GM12874 (cell line): ENCODE measurements at regions not wholly inside any gene's neighbourhood (a gene's known extent, or its start where the extent isn't known, plus 50 kb on each side); places are given as distances from the start of the nearest gene placed in this dataset.

Experiments used
- TF ChIP-seq, protein P1 (sequence below): IDR thresholded peaks from 2 replicates; pipeline ENCODE4 v1.5.1; 2011; ENCODE audit warnings: low read depth, mild to moderate bottlenecking, control low read depth, low read length, moderate library complexity; ENCODE audit not compliant: insufficient read depth

DNA sequence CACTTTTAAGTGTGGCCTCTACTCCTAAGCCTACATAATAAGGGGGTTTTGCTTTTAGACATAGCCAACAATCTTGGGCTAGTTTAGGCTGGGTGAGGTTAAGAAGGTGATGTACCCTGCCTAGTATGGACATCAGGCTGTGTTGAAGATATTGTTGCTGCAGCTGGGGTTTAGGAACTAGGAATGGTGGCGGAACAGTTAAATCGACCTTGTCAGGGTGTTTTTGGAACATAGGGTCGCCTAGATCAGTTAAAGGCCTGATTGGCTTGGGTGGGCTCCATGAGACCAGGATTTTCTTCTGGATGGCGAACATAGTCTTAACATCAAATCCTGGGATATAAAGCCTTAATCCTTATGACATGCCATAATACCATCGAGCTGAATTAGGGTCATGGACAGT lies 156.1 kb downstream of the TRIM27 start:
- TF ChIP-seq, protein P1, sequence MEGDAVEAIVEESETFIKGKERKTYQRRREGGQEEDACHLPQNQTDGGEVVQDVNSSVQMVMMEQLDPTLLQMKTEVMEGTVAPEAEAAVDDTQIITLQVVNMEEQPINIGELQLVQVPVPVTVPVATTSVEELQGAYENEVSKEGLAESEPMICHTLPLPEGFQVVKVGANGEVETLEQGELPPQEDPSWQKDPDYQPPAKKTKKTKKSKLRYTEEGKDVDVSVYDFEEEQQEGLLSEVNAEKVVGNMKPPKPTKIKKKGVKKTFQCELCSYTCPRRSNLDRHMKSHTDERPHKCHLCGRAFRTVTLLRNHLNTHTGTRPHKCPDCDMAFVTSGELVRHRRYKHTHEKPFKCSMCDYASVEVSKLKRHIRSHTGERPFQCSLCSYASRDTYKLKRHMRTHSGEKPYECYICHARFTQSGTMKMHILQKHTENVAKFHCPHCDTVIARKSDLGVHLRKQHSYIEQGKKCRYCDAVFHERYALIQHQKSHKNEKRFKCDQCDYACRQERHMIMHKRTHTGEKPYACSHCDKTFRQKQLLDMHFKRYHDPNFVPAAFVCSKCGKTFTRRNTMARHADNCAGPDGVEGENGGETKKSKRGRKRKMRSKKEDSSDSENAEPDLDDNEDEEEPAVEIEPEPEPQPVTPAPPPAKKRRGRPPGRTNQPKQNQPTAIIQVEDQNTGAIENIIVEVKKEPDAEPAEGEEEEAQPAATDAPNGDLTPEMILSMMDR, result no peak

DNA sequence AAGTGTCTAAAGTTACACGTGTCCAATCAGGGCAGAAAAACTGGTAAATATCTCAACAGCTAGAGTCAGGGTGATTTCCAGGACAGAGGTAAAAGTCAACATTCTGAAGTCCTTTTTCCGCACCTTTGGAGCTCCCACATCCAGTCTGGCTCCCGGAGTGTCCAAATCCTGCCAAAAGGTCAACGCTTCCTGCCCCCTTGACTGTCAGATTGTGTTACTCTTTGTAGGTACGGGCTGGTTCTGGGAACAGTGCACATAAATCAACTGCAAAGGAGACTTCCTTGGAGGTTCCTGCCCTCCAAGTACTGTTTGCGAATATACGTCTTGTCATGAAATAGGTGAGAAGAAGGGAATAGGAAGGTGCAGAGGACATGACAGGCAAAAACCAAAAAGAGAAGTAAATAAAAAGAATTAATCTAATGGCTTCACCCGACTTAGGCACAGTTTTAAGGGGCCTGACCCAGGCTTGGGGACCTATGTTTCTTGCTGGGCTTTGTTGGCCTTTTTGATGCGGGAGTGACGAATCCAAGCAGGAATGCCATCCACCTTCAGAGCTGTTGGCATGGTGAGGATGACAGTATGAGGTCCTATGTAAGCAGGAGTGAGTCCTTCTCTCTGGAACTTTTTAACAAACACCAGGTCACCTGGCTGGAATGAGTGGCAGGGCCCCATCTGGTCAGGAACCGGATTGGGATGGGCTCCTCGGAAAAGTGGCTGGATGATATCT lies 155.4 kb downstream of the TRIM27 start:
- TF ChIP-seq, protein P1, result no peak

DNA sequence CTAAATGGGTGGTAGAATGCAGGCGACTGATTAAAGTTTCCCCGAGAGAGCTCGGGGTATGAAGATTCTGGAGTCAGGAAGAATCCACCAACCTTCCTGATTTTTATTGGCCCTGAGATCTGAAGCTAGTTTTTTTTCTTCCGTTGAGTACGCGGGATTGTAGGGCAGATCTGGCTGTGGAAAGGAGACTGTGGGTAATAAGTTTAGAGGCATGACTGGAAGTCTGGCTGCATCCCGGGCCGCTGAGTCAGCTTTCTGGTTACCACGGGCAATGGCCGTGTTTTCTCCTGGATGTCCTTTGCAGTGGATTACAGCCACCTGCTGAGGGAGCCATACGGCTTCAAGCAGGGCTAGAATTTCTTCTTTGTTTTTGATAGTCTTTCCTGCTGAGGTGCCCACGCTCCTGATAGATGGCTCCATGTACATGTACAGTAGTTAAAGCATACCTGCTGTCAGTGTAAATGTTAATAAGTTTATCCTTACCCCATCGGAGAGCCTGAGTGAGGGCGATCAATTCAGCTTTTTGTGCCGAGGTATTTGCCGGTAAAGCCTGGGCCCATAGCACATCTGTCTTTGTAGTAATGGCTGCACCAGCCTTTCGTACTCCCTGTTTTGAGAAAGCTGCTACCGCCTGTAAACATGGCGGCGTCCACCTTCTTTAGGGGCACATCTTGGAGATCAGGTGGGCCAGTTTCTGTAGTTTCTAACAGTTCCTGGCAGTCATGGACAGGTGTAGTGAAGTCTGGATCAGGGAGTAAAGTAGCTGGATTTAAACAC lies 154.0 kb downstream of the TRIM27 start:
- TF ChIP-seq, protein P1, result no peak

GRCh38 chr6:28770732-28771131 lies 153.1 kb downstream of the TRIM27 start:
- TF ChIP-seq, protein P1, result no peak

DNA sequence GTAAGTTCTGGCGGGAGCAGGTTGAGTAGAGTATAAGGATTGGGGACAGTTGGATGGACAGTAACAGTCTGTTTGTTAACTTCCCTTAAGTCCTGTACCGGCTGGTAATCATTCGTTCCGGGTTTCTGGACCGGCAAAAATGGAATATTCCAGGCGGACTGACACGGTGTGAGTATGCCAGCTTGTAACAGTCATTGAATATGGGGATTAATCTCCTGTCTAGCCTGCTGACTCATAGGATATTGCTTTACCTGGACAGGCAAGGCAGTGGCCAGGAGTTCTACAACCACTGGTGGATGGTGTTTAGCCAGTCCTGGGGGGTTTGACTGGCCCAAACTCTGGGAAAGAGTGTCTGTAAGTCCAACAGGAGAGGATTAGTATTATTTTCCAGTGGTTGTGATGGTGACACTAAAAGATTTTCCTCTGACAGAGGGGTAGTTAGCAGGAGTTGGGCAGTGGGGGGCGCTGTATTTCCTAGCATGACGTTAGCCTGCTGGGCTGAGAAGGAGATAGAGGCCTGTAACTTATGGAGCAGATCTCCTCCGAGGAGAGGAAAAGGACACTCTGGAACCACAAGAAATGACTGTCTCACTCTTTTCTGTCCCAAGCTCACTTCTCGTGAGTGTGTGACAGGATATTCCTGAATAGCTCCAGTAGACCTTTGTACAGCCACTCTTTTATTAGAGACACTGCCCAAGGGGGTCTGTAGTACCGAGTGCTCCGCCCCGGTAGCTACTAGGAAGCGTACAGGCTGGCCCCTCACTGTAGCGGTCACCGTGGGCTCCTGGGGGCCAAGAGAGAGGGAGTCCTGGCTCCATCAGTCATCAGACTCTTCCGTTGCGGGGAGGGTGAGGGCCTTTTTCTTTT lies 152.2 kb downstream of the TRIM27 start:
- TF ChIP-seq, protein P1, result peak; percentile 16; the same call in 1 of the 2 replicates

DNA sequence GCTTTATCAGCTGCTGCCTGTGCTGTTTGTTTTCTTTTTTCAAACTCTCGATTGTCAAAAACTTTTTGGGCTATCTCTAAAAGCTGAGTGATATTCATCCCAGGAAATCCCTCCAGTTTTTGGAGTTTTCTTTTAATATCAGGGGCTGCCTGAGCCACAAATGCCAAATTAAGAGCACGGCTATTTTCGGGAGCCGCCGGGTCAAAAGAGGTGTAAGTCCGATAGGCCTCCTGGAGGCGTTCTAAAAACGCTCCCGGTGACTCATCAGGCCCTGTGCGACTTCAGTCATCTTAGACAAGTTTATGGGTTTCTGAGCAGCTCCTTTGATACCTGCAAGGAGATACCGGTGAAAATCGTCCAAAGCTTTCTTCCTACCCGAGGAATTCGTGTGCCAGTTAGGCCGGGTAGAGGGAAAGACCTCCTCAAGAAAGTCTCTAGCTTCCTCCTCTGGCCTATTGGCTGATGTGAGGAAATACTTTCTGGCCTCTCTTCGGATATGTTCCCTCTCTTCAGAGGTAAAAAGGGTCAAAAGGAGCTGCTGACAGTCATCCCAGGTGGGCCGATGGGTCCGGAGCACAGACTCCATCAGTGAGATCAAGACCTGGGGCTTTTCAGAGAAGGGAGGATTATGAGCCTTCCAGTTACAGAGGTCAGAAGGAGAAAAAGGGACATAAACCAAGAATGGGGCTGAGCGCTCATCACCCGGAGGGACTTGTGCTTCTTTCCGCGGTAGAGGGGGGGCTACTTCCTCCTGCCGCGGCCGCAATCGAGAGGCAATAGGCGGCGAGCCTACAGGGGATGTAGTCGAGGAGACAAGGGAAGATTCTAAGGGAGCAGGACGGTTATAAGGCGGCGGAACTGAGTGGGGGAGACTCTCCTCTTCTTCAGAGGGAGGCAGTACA lies 151.1 kb downstream of the TRIM27 start:
- TF ChIP-seq, protein P1, result no peak
